MCF 10A (cell line): ENCODE measurements at regions not wholly inside any gene's neighbourhood (a gene's known extent, or its start where the extent isn't known, plus 50 kb on each side); places are given as distances from the start of the nearest gene placed in this dataset.

Source experiments
- BruUV-seq: library from RNA; stranded (reverse); fragments of 400-500 nt; replicated peaks from 2 replicates; lab custom pipeline; 2021; lab: Mats Ljungman, UMichigan
- CTCF ChIA-PET: fragments of 300-600 bp; sonication (Branson Sonifier 250); formaldehyde crosslinking; extraction: SDS; loops from one replicate; lab custom pipeline; 2021; ENCODE audit warnings: antibody characterized with exemption, inconsistent platforms; lab: Yijun Ruan, JAX
- POLR2A ChIA-PET: fragments of 300-600, 350-650 bp; sonication (Branson Sonifier 250); formaldehyde crosslinking; extraction: SDS; loops from one replicate; lab custom pipeline; 2020; ENCODE audit warnings: antibody characterized with exemption, inconsistent platforms; lab: Yijun Ruan, JAX
- DNase-seq: peaks from one replicate; pipeline ENCODE4 v3.0.0-alpha.2; 2018; ENCODE audit not compliant: unreplicated experiment
- H3K27ac Mint-ChIP-seq: one replicate; pipeline ENCODE4 v1.8.0; 2022; ENCODE audit warnings: mild to moderate bottlenecking, low read depth, mixed read lengths; ENCODE audit not compliant: unreplicated experiment
- H3K27me3 Mint-ChIP-seq: one replicate; pipeline ENCODE4 v1.8.0; 2022; ENCODE audit warnings: mixed read lengths; ENCODE audit not compliant: insufficient read depth, unreplicated experiment
- H3K36me3 Mint-ChIP-seq: one replicate; pipeline ENCODE4 v1.8.0; 2022; ENCODE audit warnings: mild to moderate bottlenecking, moderate library complexity, mixed read lengths; ENCODE audit not compliant: insufficient read depth, unreplicated experiment
- H3K4me1 Mint-ChIP-seq: one replicate; pipeline ENCODE4 v1.8.0; 2022; ENCODE audit warnings: mixed read lengths; ENCODE audit not compliant: insufficient read depth, unreplicated experiment
- H3K4me3 Mint-ChIP-seq: one replicate; pipeline ENCODE4 v1.8.0; 2022; ENCODE audit warnings: mild to moderate bottlenecking, moderate library complexity, mixed read lengths; ENCODE audit not compliant: unreplicated experiment
- H3K9me3 Mint-ChIP-seq: one replicate; pipeline ENCODE4 v1.8.0; 2022; ENCODE audit warnings: mixed read lengths; ENCODE audit not compliant: unreplicated experiment
- CTCF ChIP-seq: fragments of 200-600 bp; IDR thresholded peaks from one replicate; pipeline ENCODE4 v1.8.0; 2022; ENCODE audit warnings: antibody characterized with exemption, mild to moderate bottlenecking; ENCODE audit not compliant: unreplicated experiment
- intact Hi-C: fragments of 100-400 bp; cut with micrococcal nuclease; formaldehyde crosslinking; loops from 2 replicates; pipeline ENCODE4 v1.14.1; 2022

- H3K27ac Mint-ChIP-seq = peak overlapping the region; percentile 57
- H3K4me1 Mint-ChIP-seq = peaks cover 37% of the 10 kb centered on the region
- TF ChIP-seq CTCF = no peak
- H3K9me3 Mint-ChIP-seq = no peaks in the 10 kb centered on the region
- H3K4me3 Mint-ChIP-seq = no peak overlapping the region
- no peak for DNase-seq
- no TSS peak for BruUV-seq
- POLR2A ChIA-PET = interaction anchor here (0.6 to 2.2 kb wide), 4 partner anchors 20 to 1798 kb away, joined by 3 to 7 read pairs (median 5); no protein-coding TSS in a partner anchor
- no peaks in the 10 kb centered on the region for H3K36me3 Mint-ChIP-seq
- CTCF ChIA-PET = no interaction called here
- intact Hi-C loops = no loop called here
- H3K27me3 Mint-ChIP-seq = no peaks in the 10 kb centered on the region
Measured at GRCh38 chr12:89775986-89776365, 67.3 kb upstream of the ATP2B1 start.

GRCh38 chr12:89775063-89775985, 66.7 kb upstream of the ATP2B1 start:
- CTCF ChIA-PET = interaction anchor here (0.6 to 0.7 kb wide), 2 partner anchors 156 to 239 kb away, joined by 3 to 7 read pairs; no protein-coding TSS in a partner anchor
- Mint-ChIP-seq H3K4me1 (peaks cover 37% of the 10 kb centered on the region), H3K27me3 (no peaks in the 10 kb centered on the region), H3K36me3 (no peaks in the 10 kb centered on the region), H3K9me3 (no peaks in the 10 kb centered on the region), H3K27ac (peak overlapping the region; percentile 57), H3K4me3 (no peak overlapping the region)
- POLR2A ChIA-PET = interaction anchor here (0.6 to 2.2 kb wide), 5 partner anchors 19 to 1799 kb away, joined by 3 to 7 read pairs (median 5); no protein-coding TSS in a partner anchor
- peak; percentile 17 for DNase-seq
- BruUV-seq = no TSS peak
- intact Hi-C loops = no loop called here
- TF ChIP-seq CTCF = no peak

- no peak overlapping the region for H3K27ac Mint-ChIP-seq
- ChIA-PET POLR2A (interaction anchor here (2.1 to 2.2 kb wide), 2 partner anchors 18 to 65 kb away, joined by 6 to 7 read pairs; no protein-coding TSS in a partner anchor), CTCF (no interaction called here)
- no peaks in the 10 kb centered on the region for H3K27me3 Mint-ChIP-seq
- no TSS peak for BruUV-seq
- peaks cover 42% of the 10 kb centered on the region for H3K4me1 Mint-ChIP-seq
- no peak for DNase-seq
- no peak for TF ChIP-seq CTCF
- intact Hi-C loops = no loop called here
- no peak overlapping the region for H3K4me3 Mint-ChIP-seq
- no peaks in the 10 kb centered on the region for H3K36me3 Mint-ChIP-seq
- no peaks in the 10 kb centered on the region for H3K9me3 Mint-ChIP-seq
Measured at GRCh38 chr12:89774645-89775044, 66.0 kb upstream of the ATP2B1 start.

- no TSS peak for BruUV-seq
- POLR2A ChIA-PET = interaction anchor here (0.7 to 1.1 kb wide), 2 partner anchors 12 to 57 kb away, joined by 3 to 4 read pairs; no protein-coding TSS in a partner anchor
- no peak overlapping the region for H3K4me3 Mint-ChIP-seq
Measured at GRCh38 chr12:89770391-89770790, 61.8 kb upstream of the ATP2B1 start.

More at GRCh38 chr12:89770391-89770790, 61.8 kb upstream of the ATP2B1 start:
- no peaks in the 10 kb centered on the region for H3K27me3 Mint-ChIP-seq
- DNase-seq = no peak
- no peaks in the 10 kb centered on the region for H3K9me3 Mint-ChIP-seq
- peaks cover 33% of the 10 kb centered on the region for H3K4me1 Mint-ChIP-seq
- no peak for TF ChIP-seq CTCF
- intact Hi-C loops = no loop called here
- CTCF ChIA-PET = interaction anchor here (0.6 to 1.0 kb wide), 3 partner anchors 9 to 328 kb away, joined by 3 to 5 read pairs (median 3); no protein-coding TSS in a partner anchor
- peak overlapping the region; percentile 84 for H3K27ac Mint-ChIP-seq
- H3K36me3 Mint-ChIP-seq = no peaks in the 10 kb centered on the region
